Transverse colon (tissue), 3 donors: ENCODE measurements at regions not wholly inside any gene's neighbourhood (a gene's known extent, or its start where the extent isn't known, plus 50 kb on each side); places are given as distances from the start of the nearest gene placed in this dataset.

Experiments used
- CTCF ChIP-seq, 5 experiments: fragments of 200-600 bp in 3 of 5; fragments of 450-650 bp in 2 of 5; sonication (generic) in 3 of 5; IDR thresholded peaks; 1 replicate in 2 of 5; 2 replicates in 3 of 5; pipeline ENCODE4 v1.5.1; 2016 to 2017; ENCODE audit warnings: antibody characterized with exemption in 5 of 5, inconsistent platforms in 3 of 5, mild to moderate bottlenecking in 2 of 5, moderate library complexity in 1 of 5
- EP300 ChIP-seq: sonication (generic); formaldehyde crosslinking; IDR thresholded peaks from one replicate; pipeline ENCODE4 v1.6.1; 2017; ENCODE audit warnings: antibody characterized with exemption, low read depth

- TF ChIP-seq CTCF (IDR thresholded peaks at IDR 0.05) (no peak), EP300 (no peak)
Observed at GRCh38 chr1:199495432-199495831, 532.1 kb upstream of the NR5A2 start.
